Nephron progenitor cell (in vitro differentiated cells): ENCODE measurements at regions not wholly inside any gene's neighbourhood (a gene's known extent, or its start where the extent isn't known, plus 50 kb on each side); places are given as distances from the start of the nearest gene placed in this dataset.

Experiments
- DNase-seq: peaks from one replicate; pipeline ENCODE4 v3.0.0; 2021
- H3K27ac Mint-ChIP-seq: 2 replicates; pipeline ENCODE4 v1.8.0; 2021; ENCODE audit warnings: mild to moderate bottlenecking, moderate library complexity, mixed read lengths
- H3K27me3 Mint-ChIP-seq: 2 replicates; pipeline ENCODE4 v1.8.0; 2021; ENCODE audit warnings: mild to moderate bottlenecking, low read depth, mixed read lengths; ENCODE audit not compliant: poor library complexity
- H3K36me3 Mint-ChIP-seq: 2 replicates; pipeline ENCODE4 v1.8.0; 2021; ENCODE audit warnings: low read depth, mixed read lengths
- H3K4me1 Mint-ChIP-seq: 2 replicates; pipeline ENCODE4 v1.8.0; 2021; ENCODE audit warnings: mixed read lengths
- H3K4me3 Mint-ChIP-seq: 2 replicates; pipeline ENCODE4 v1.8.0; 2021; ENCODE audit warnings: mild to moderate bottlenecking, moderate library complexity, mixed read lengths
- H3K9me3 Mint-ChIP-seq: 2 replicates; pipeline ENCODE4 v1.8.0; 2021; ENCODE audit warnings: mild to moderate bottlenecking, moderate library complexity, mixed read lengths
- CTCF ChIP-seq: fragments of 200-600 bp; sonication (generic); IDR thresholded peaks from 2 replicates; pipeline ENCODE4 v1.5.0; 2021; ENCODE audit warnings: antibody characterized with exemption

DNA sequence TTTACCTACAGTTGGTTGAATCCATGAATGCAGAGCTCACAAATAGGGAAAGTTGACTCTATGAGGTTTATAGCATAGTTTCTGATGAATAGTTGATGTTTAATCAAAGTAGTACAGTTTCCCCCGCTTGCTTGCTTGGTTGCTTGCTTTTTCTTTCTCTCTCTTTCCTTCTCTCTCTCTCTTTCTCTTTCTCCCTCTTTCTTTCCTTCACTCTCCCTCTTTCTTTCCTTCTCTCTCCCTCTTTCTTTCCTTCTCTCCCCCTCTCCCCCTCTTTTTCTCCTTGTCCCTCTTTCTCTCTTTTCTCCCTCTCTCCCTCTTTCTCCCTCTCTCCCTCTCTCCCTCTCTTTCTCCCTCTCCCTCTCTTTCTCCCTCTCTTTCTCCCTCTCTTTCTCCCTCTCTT, 999.9 kb upstream of the CELF4 start:
- no peak for DNase-seq
- Mint-ChIP-seq H3K36me3 (no peaks in the 10 kb centered on the region), H3K27me3 (no peaks in the 10 kb centered on the region), H3K4me3 (no peak overlapping the region), H3K4me1 (no peaks in the 10 kb centered on the region), H3K27ac (no peak overlapping the region), H3K9me3 (peaks cover 6% of the 10 kb centered on the region)
- TF ChIP-seq CTCF, result no peak

DNA sequence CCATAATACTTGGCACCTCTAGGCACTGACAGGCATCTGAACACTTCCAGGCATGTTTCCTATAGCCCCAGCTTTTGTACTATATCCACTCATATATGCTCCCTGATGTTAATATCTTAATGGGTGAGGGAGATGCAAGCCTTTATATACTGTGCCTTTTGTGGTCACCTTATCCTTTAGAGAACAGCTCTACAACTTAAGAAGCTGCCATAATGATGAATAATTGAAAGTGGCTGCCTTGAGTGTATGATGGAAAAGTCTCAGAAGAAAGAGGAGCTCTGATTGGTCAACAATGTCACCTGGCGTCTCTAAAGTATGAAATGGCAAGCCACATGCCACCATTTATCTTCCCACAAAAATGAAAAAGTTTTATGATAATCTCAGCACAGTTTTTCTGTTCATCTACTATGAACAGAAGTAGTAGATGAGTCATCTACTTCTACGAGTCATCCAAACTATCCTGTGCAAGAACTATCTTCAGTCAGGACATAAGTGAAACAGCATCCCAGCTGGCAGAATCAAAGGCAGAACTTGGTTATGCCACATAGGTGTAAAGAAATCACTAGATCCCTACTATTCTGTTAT, 997.9 kb upstream of the CELF4 start:
- TF ChIP-seq CTCF, result no peak
- H3K4me1 Mint-ChIP-seq, result no peaks in the 10 kb centered on the region
- no peaks in the 10 kb centered on the region for H3K36me3 Mint-ChIP-seq
- no peak overlapping the region for H3K4me3 Mint-ChIP-seq
- no peak for DNase-seq
- peaks cover 6% of the 10 kb centered on the region for H3K9me3 Mint-ChIP-seq
- no peak overlapping the region for H3K27ac Mint-ChIP-seq
- H3K27me3 Mint-ChIP-seq, result no peaks in the 10 kb centered on the region

GRCh38 chr18:38557006-38557405, 991.4 kb upstream of the CELF4 start:
- no peak for DNase-seq
- no peaks in the 10 kb centered on the region for H3K4me1 Mint-ChIP-seq
- no peak for TF ChIP-seq CTCF
- no peaks in the 10 kb centered on the region for H3K27me3 Mint-ChIP-seq
- no peaks in the 10 kb centered on the region for H3K36me3 Mint-ChIP-seq
- no peak overlapping the region for H3K27ac Mint-ChIP-seq
- H3K4me3 Mint-ChIP-seq, result no peak overlapping the region
- H3K9me3 Mint-ChIP-seq, result no peaks in the 10 kb centered on the region

DNA sequence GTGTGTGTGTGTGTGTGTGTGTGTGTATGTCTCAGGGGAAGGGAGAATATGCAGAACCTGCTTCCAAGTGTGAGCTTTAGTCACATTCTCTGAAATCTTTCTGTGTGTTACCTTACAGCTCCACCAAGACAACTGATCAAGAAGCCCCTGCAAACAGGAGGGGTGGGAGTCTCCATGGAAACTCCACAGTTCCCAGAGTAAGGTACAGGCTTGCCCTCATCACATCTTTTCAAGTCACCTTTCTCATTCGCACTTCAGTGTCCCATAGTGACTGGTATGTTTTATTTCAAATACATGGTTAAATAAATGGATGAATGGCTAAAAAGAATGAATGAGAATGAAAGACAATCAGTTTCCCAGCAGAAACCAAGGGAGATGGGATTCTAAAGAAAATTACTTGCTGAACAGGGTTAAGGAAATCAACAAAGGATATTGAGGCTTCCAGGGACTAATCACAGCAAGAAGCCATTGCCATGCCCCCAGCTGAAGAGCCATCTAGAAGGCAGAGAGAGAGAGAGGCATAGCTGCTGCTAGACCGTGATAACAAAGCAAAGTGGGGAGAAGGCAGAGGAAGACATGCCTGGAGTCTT, 987.2 kb upstream of the CELF4 start:
- H3K4me1 Mint-ChIP-seq, result no peaks in the 10 kb centered on the region
- no peaks in the 10 kb centered on the region for H3K27me3 Mint-ChIP-seq
- H3K27ac Mint-ChIP-seq, result no peak overlapping the region
- no peaks in the 10 kb centered on the region for H3K36me3 Mint-ChIP-seq
- no peak overlapping the region for H3K4me3 Mint-ChIP-seq
- H3K9me3 Mint-ChIP-seq, result no peaks in the 10 kb centered on the region
- TF ChIP-seq CTCF, result no peak
- no peak for DNase-seq

GRCh38 chr18:38551881-38552280, 986.3 kb upstream of the CELF4 start:
- H3K4me1 Mint-ChIP-seq, result no peaks in the 10 kb centered on the region
- no peaks in the 10 kb centered on the region for H3K27me3 Mint-ChIP-seq
- TF ChIP-seq CTCF, result no peak
- H3K27ac Mint-ChIP-seq, result no peak overlapping the region
- no peaks in the 10 kb centered on the region for H3K9me3 Mint-ChIP-seq
- no peaks in the 10 kb centered on the region for H3K36me3 Mint-ChIP-seq
- H3K4me3 Mint-ChIP-seq, result no peak overlapping the region
- DNase-seq, result no peak

DNA sequence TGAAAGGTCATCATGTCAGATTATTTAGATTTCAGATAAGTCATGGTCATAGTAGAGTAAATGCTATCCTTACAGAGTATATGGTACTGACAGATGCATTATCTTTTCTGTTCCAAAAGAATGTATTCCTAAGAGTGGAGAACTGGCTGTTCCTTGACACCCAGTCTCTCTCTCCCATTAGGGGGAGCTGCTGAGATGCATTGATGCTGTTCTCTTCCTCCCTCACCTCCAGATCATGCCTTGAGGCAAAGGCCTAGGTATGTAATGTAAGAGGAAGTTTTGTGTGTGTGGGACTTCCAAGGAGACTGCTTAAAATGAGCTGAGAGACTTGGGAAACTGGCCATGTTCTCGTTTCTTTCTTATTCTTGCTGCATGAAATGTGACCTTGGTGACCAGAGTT, 979.5 kb upstream of the CELF4 start:
- TF ChIP-seq CTCF, result peak; percentile 28
- peak; percentile 6 for DNase-seq
- Mint-ChIP-seq H3K4me3 (no peak overlapping the region), H3K4me1 (no peaks in the 10 kb centered on the region), H3K27me3 (peaks cover 6% of the 10 kb centered on the region), H3K36me3 (no peaks in the 10 kb centered on the region), H3K27ac (no peak overlapping the region), H3K9me3 (no peaks in the 10 kb centered on the region)
